HG02981 (cell line): ENCODE measurements at regions not wholly inside any gene's neighbourhood (a gene's known extent, or its start where the extent isn't known, plus 50 kb on each side); places are given as distances from the start of the nearest gene placed in this dataset.
"Not testable (repeated sequence)": the region's sequence is repeated elsewhere in the genome, so short reads cannot be mapped to it uniquely, and the experiment has no call there.

Source experiments
- ATAC-seq: cut with Tn5 transposase; IDR thresholded peaks from one replicate; pipeline ENCODE4 v1.9.1; 2021; ENCODE audit warnings: mild to moderate bottlenecking, moderate library complexity; ENCODE audit not compliant: unreplicated experiment

DNA sequence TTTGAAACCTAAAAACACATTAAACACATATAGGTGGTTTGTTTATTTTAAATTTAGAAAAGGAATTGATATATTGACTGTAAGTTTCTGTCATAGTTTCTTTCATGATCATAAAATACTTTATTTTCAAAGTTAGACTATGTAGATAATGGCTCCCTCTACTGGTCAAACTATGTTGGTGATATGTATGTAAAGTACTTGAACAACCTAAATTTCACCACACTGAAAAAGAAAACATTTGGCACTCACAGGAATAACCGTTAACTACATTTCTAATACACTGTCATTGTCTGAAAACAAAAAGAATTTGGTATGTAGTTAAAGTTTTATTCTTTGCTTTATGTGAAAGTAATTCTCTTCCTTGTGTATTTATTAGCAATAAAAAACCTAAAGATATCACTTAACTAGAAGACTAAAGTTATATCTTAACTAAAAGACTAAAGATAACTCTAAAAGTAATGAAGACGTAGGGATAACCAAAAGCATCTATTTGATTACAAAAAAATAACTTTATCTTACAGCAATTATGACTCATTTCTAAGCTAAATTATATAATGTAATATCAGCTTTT is 427.5 kb downstream of the VGLL3 start:
- peak; percentile 78 for ATAC-seq

DNA sequence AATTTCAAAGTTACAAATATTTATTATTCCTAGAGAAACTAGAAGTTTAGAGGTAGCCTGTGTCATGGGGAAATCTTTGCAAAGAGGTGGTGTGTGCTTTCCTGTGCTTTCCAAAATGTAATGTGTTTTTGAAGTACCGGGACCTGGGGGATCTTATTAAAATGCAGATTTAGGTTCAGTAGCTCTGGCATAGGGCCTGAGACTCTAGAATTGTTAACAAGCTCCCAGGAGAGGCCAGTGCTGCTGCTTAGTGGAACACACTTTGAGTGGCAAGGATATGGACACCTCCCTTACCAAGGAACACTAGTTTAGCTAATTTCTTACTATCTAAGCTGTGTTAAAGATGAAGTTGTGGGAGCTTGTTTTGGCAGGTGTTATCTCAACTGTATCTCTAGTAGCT is 428.9 kb downstream of the VGLL3 start:
- ATAC-seq = no peak

DNA sequence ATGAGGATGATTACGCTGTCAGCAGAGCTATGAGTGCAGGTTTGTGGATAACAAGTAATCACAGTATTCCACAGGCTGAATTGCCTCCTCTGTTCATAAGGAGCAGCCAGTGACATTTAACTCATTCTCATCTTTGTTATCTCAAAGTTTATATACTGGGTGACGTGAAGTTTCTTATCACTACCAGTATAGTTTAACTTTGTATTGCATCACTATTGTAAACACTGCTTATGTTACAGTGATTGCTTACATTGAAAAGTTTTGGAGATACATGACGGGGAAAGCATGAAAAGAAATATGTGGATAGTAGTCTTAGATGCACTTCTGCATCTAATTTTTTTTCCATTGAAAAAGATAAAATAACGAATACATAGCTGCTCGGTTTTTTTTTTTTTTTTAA is 429.7 kb downstream of the VGLL3 start:
- ATAC-seq = no peak

DNA sequence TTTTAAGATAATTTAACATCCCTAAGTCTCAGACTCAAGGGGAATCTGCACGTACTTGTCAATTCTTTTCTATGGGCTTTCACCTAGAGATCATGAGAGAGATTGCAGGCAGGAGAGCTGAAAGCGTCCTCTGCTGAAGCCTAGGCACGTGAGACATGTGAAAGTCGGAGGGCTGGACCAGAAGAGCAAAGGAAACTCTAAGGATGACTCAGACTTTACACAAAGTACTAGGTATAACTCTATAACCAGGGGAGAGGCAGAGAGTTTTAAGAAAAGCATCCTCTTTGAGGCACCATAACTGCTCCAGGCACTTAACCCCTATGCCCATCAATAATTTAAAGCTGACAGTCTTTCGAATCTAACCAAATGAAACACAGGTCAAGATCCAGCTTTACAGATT is 436.6 kb downstream of the VGLL3 start:
- no peak for ATAC-seq

DNA sequence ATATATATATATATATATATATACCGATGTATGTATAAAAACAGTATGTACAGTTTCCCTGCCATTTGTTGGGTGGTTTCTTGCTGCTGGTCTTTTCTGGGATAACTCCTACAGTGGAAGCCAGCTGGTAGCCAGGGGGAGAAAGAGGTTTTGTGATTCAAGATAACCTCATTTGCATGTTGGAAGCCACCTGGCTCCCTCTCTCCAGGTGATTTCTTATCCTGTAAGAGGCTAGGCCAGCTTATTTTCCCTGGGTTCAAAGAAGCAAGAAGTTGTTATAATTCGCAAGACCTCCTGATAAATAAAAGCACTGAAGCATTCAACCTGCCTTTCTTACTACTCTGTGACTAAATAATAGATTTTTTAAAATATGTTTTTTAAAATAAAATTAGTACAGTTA is 443.3 kb downstream of the VGLL3 start:
- no peak for ATAC-seq

DNA sequence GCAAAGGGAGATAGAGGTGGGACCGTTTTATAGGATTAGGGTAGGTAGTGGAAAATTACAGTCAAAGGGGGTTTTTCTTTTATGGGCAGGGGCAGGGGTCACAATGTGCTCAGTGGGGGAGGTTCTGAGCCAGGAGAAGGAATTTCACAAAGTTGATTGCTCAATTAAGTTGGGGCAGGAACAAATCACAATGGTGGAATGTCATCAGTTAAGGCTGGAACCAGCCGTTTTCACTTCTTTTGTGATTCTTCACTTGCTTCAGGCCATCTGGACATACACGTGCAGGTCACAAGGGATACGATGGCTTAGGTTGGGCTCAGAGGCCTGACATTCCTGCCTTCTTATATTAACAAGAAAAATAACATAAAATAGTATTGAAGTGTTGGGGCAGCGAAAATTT is 453.8 kb downstream of the VGLL3 start:
- no peak for ATAC-seq

DNA sequence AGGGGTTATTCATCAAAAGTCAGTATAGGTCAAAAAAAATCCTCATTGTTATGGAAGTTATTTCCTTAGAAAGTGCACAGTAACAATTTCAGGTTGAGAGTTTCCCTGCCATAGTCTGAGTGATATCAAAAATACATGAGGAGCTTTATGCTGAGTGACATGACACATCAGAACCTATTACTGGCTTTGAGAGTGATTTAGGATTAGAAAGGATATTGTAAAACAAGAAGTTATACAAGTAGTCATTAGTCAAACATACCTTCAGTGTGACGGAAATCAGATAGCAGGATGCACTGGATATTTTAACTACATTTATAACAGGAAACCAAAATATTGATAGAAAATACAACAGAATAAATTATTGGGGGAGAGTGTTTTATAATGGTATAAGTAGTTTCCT is 471.1 kb downstream of the VGLL3 start:
- no peak for ATAC-seq

DNA sequence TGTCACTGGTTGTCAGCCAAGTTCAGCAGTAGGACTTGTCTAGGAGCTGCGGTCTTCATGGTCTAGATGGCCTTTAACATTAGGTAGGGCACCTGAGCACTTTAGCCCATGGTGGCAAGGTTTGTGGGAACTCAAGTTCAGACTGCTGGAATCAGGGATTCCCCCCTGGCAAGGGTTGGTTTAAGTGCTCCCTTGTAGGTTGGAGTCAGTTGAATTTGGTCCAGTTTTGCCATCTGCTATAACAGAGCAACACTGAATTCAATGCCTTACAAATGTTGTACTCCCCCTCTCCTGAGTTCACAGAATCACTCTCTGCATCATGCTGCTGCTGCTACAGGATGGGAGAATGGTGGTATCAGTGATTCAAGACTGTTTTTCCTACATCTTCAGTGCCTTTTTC is 509.3 kb downstream of the VGLL3 start:
- ATAC-seq = no peak

DNA sequence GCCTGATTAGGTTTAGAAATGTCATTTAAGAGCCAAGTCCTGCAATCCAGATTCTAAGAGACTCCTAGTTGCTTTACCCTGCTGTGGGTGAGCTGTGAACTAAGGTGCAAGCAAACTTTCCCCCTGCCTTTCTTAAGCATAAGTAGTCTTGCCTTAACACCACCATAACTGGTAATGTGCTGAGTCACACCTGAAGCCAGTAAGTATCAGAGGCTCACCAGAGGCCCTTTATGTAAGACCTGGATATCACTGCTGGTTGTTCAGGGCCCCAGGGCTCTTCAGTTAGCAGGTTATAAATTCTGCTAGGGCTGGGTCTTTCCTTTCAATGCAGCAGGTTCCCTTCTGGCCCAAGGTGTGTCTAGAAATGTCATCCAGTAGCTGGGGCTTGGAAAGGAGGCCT is 509.9 kb downstream of the VGLL3 start:
- no peak for ATAC-seq

DNA sequence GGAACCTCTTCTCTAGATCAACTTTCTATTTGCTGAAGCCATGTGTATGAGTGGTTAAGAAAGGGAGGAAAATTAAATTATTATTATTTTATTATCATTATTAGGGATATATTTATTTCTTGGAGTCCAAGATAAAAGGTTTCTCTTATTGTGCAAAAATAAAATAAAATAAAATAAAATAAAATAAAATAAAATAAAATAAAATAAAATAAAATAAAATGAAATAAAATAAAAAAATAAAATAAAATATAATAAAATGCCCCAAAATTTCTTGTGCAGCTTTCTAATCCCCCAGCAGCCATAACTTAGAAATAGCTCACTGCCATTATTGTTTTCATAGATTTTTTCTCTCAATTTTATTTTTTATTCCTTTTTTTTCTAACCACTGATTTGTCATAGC is 526.8 kb downstream of the VGLL3 start:
- no peak for ATAC-seq

DNA sequence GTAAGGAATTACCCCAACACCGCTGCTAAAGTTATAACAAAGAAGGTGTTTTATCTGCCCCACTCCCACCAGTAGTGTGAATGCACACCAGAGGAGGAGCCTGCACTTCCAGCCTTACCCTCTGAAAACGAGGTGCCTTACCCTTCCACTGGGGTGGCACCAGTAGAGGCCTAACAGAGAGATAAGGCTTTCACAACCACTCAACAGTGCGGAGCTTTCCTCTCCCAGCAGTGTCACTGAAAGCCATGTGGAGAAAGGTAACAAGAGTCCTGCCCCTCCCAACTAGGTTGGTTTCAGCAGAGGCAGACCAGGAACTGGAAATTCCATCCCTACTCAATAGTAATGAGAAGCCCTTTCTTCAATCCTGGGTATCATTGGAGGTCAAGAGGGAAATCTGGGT is 539.2 kb downstream of the VGLL3 start:
- no peak for ATAC-seq

DNA sequence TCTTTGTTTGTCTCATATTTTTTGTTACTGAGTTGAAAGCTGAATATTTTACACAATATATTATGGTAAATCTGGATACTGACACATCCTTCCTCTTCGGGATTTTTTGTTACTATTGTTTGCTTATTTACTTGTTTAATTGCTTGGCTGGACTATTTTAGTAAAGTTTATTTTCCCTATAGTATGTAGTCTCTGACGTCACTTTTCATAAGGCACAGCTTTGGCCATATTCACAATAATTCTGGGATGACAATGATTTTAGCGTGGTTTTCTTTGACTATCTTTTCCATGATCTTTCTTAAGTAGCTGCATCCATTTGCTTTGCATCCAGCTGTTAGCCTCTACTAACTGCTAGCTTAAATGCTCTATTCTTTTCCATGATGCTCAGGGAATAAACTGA is 552.4 kb downstream of the VGLL3 start:
- no peak for ATAC-seq

DNA sequence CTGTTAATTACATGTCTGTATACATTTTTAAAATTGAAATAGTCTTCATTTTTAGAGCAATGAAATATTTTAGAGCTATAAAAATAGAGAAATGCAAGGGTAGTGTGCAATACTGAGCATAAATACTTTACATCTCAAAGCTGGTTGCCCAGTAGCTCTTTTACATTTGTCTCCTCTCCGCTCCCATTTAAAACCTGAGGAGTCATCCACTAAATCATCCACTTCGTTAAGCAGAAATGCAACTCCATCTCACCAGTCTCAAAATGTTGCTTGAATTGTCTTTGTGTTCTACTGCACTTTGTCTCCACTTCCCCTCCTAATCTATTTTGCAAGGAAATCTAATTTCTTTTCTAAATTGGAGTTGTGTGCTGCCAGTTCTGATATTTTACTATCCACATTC is 563.6 kb downstream of the VGLL3 start:
- no peak for ATAC-seq

DNA sequence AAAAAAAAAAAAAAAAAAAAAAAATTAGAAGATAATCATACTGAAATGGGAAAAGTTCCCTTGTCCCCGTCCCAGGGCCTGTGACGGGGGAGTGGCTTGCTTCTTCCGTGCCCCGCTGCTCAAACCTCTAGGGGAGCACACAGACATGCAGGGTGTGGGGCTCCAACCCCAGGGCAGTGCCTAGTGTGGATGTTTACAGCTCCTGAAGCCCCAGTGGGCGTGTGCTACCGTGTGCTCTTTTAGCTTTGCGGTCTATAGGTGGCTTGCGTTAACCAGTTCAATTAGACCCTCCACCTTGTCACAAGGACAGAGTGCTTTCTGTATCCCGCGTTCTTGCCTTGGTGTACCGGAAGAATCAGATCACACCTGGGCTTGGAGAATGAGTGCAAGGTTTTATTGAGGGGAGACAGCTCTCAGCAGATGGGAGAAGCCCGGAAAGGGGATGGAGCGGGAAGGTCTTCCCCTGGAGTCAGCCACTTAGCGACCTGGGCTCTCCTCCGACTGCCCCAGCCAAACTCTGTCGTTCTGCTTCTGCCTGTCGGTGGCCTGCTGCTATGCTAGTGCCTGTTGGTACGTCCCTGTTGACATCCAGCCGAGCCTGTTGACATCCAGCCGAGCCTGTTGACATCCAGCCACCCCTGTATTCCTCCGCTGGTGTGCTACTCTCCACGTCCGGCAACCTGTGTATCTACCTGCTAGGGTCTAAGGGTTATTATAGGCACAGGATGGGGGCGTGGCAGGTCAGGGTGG is 569.8 kb downstream of the VGLL3 start:
- ATAC-seq = no peak

DNA sequence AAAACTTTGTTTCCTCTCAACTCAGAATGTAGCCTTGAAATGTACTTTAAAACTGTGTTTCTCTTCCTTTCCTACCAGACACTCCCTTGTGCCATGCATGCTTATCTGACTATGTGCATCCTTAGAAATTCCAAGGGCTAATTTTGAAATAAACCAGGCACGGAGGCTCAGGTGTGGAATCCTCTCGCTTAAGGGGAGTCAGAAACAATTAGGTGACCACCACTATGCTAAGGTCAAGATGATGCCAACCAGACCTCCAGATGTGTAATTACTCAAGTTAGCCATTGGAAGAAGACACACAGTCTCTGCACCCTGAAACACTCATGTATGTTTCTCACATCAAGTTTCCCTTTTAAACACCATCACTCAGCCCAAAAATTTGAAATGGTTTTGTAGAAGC is 572.1 kb downstream of the VGLL3 start:
- ATAC-seq = no peak

DNA sequence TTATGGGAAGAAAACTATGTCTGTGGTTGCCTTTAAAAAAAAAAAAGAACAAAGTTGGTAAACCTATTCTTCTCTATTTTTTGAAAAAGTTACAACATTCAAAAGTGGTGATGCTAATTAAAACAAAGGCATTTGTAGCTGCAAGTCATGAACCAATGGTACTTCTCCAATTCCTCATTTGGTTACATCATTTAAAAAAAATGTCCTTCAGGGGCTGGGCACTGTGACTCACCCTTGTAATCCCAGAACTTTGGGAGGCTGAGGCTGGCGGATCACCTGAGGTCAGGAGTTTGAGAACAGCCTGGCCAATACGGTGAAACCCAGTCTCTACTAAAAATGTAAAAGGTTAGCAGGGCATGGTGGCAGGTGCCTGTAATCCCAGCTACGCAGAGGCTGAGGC is 574.6 kb downstream of the VGLL3 start:
- ATAC-seq = no peak

DNA sequence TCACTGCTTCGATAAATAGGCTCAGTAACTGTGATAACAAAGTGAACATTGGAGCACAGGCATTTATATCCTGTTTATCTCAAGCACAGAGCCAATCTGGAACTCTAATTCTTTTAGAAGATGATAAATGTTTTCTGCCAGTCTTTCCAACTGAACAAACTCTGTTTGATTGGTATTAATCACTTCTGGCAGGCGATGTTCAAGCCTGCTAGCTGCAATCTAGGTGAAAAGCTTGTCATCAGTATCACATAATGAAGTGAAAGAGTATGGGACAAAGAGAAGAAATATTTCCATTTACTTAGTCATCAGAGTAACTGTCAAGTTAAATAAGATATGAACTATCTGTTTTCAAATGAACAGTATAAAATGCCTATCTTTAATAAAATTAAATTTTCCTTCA is 577.3 kb downstream of the VGLL3 start:
- no peak for ATAC-seq

DNA sequence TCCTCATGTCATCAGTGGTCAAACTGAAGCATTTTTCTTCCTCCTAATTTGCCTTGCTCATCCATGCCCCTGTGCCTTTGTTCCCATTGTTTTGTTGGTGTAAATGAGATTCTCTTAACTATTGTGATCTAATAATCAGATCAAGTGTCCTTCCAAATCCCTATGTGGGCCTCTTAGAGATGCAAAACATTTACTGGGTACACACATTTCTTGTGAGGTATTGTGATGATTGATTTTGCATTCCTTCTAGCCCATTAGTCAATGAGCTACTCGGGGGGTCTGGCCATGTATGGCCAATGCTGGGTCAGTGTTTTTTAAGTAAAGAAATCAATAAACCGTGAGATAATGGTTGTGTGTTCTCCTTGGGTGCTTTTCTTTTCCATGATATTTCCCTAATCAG is 580.4 kb downstream of the VGLL3 start:
- no peak for ATAC-seq

DNA sequence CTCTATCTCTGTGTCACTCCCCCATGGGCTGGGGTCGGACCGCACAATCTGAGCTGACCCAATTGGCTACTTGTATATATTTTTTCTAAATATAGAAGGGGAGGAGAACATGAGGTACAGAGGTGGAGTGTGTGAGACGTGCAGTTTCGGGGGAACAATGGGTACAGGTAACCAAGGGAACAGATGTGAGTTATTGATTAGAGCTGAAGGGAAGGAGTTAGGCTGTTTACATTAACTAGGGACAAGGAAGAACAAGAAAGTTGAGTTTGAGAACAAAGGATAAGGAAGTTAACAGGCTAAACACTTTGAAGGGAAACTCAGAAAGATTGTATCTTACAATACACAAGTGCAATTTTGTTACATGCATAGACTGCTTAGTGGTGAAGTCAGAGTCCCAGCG is 601.2 kb downstream of the VGLL3 start:
- ATAC-seq = not testable (repeated sequence)

DNA sequence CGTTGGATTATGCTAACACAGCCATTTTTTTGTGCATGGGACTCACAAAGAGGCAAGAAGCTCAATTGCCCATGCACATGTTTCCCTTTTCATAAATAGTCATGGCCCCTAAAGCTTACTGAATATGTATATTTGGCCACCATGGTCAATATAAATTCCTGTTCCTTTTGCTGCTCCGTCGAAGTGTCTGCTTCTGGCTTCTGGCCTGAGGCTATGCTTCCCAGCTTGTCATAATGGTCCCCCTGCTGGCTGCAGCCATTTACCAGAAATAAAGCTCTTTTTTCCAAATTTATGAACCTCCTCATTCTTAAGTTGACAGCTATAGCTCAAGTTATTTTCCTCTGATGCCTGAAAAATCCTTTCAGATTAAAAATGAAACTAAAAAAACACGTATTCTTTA is 602.1 kb downstream of the VGLL3 start:
- no peak for ATAC-seq

DNA sequence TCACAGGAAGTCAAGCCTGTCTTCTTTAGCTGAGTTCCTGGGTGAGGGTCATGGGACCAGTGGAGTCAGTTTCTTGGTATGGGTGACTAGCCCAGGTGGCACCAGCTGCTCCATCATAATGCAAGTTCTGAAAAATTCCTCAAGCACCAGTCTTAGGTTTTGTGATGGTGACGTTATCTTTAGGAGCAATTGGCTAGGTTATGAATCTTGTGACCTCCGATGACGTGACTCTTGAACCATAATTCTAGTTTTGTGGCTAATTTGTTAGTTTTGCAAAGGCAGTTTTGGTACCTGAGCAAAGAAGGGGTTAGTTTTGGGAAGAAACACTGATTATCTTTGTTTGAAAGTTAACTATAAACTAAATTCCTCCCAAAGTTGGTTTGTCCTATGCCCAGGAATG is 608.4 kb downstream of the VGLL3 start:
- no peak for ATAC-seq

DNA sequence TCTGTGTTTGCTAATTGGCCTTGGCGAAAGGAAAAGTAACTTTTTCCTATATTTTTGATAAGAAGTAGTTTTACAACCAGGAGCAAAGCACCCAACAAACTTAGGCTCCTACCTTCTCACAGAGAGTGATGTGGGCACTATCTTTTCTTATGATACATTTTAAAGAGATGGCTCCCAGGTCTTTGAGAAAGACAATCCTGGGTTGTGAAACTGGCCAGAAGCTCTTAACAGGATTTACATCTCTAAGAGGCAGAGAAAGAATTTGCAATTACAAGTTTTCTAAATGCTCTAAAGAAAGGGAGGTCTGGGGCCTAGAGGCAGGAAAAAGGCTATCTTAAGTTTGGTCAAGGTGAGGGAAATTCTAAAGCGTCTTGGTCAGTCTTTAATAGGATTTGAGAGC is 609.7 kb downstream of the VGLL3 start:
- no peak for ATAC-seq

DNA sequence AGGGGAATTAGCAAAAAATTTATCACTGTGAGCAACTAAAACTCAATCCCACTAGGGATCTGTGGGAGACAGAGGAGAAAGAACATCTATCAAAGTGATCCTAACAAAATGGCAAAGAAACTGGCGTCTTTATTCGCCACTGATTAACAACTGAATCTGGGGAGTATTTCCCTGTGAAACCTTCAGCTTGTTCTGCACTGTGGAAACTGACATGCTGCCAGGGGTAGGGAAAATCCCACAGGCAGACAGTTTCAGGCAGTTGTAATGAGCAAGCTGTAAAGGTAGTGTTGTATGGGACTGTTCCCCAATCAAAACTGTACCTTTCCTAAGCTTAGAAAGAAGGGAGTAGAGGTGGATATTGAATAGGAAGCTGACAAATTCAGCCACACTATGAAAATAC is 611.7 kb downstream of the VGLL3 start:
- ATAC-seq = no peak
